GM12878 (cell line): ENCODE measurements at regions not wholly inside any gene's neighbourhood (a gene's known extent, or its start where the extent isn't known, plus 50 kb on each side); places are given as distances from the start of the nearest gene placed in this dataset.

Source experiments
- ATAC-seq: fragments of 200-7000 bp; cut with Tn5 transposase; 3 replicates; pipeline ENCODE4 v1.9.1; 2020; ENCODE audit warnings: mild to moderate bottlenecking, moderate library complexity
- BruUV-seq: library from RNA; stranded (reverse); fragments of 400-500 nt; replicated peaks from 2 replicates; lab custom pipeline; 2021; lab: Mats Ljungman, UMichigan
- CTCF ChIA-PET: fragments of 300-600 bp; sonication (Branson Sonifier 250); formaldehyde crosslinking; extraction: SDS; loops from one replicate; lab custom pipeline; 2021; ENCODE audit warnings: inconsistent platforms; lab: Yijun Ruan, JAX
- POLR2A ChIA-PET: fragments of 350-600 bp; formaldehyde crosslinking; extraction: SDS; loops from one replicate; lab custom pipeline; 2021; ENCODE audit warnings: inconsistent platforms; lab: Charles Lee
- RAD21 ChIA-PET: fragments of 300-600 bp; sonication (Branson Sonifier 250); formaldehyde crosslinking; loops from one replicate; lab custom pipeline; 2023; ENCODE audit warnings: antibody characterized with exemption; ENCODE audit not compliant: unreplicated experiment; lab: Charles Lee
- SMC1A ChIA-PET: fragments of 300-600 bp; sonication (Branson Sonifier 250); formaldehyde crosslinking; loops from one replicate; lab custom pipeline; 2023; ENCODE audit not compliant: unreplicated experiment, uncharacterized antibody; lab: Charles Lee
- DNase-seq: peaks from one replicate; pipeline ENCODE4 v3.0.0-alpha.2; 2011; ENCODE audit warnings: low read depth, low spot score
- FAIRE-seq: peaks from 3 replicates; lab custom pipeline; 2011; peaks lifted over from hg19 to GRCh38; lab: Jason Lieb, UNC
- H2AFZ ChIP-seq: 2 replicates; pipeline ENCODE4 v1.6.0; 2011; ENCODE audit warnings: low read depth, low read length, control low read depth; ENCODE audit not compliant: control insufficient read depth
- H3K27ac ChIP-seq: 2 replicates; pipeline ENCODE4 v1.5.1; 2011; ENCODE audit warnings: control low read depth; ENCODE audit not compliant: control insufficient read depth, insufficient read depth
- H3K27me3 ChIP-seq, 2 experiments: replicated peaks in 1 of 2; 2 replicates each; pipeline versions ENCODE4 v1.6.0 to v1.6.1; 2011; ENCODE audit warnings: low read length in 1 of 2; ENCODE audit not compliant: control insufficient read depth in 2 of 2, insufficient read depth in 2 of 2
- H3K36me3 ChIP-seq, 2 experiments: 2 replicates each; pipeline ENCODE4 v1.5.1; 2011; ENCODE audit warnings: low read length in 1 of 2; ENCODE audit not compliant: control insufficient read depth in 2 of 2, insufficient read depth in 2 of 2
- H3K4me1 ChIP-seq: 2 replicates; pipeline ENCODE4 v1.6.1; 2011; ENCODE audit warnings: mild to moderate bottlenecking, low read length, moderate library complexity, mixed read lengths; ENCODE audit not compliant: control insufficient read depth, insufficient read depth
- H3K4me2 ChIP-seq: 2 replicates; pipeline ENCODE4 v1.6.0; 2011; ENCODE audit warnings: control low read depth; ENCODE audit not compliant: control insufficient read depth, insufficient read depth
- H3K4me3 ChIP-seq: fragments of 200-600 bp; sonication (generic); 2 replicates; pipeline ENCODE4 v1.5.1; 2016
- H3K79me2 ChIP-seq: 2 replicates; pipeline ENCODE4 v1.6.0; 2011; ENCODE audit warnings: low read length; ENCODE audit not compliant: control insufficient read depth, insufficient read depth
- H3K9ac ChIP-seq: 2 replicates; pipeline ENCODE4 v1.8.0; 2011; ENCODE audit warnings: low read length, control low read depth, mixed read lengths; ENCODE audit not compliant: control insufficient read depth, insufficient read depth
- H3K9me3 ChIP-seq: replicated peaks from 3 replicates; pipeline ENCODE4 v1.5.1; 2011; ENCODE audit warnings: mild to moderate bottlenecking, low read length; ENCODE audit not compliant: control insufficient read depth, insufficient read depth
- H4K20me1 ChIP-seq: 2 replicates; pipeline ENCODE4 v1.6.0; 2011; ENCODE audit not compliant: control insufficient read depth, insufficient read depth
- ATF3 ChIP-seq: IDR thresholded peaks from 2 replicates; pipeline ENCODE4 v1.6.1; 2011; ENCODE audit warnings: low read depth, mild to moderate bottlenecking, low read length, moderate library complexity, borderline replicate concordance; ENCODE audit errors: extremely low read depth
- BCL3 ChIP-seq: IDR thresholded peaks from 2 replicates; pipeline ENCODE4 v1.6.1; 2011; ENCODE audit warnings: borderline replicate concordance, low read depth, mild to moderate bottlenecking, moderate library complexity, low read length; ENCODE audit not compliant: insufficient read depth, poor library complexity, severe bottlenecking
- CBX3 ChIP-seq: fragments of 200-600 bp; sonication (generic); IDR thresholded peaks from 2 replicates; pipeline ENCODE4 v1.6.1; 2016; ENCODE audit warnings: low read depth, borderline replicate concordance
- CEBPZ ChIP-seq: fragments of 150-350 bp; IDR thresholded peaks from 2 replicates; pipeline ENCODE4 v1.6.1; 2016; ENCODE audit warnings: low read depth, low read length
- LARP7 ChIP-seq: fragments of 450-650 bp; IDR thresholded peaks from 2 replicates; pipeline ENCODE4 v1.6.1; 2017; ENCODE audit warnings: mild to moderate bottlenecking
- MLLT1 ChIP-seq: fragments of 450-650 bp; IDR thresholded peaks from 2 replicates; pipeline ENCODE4 v1.6.1; 2016; ENCODE audit warnings: mild to moderate bottlenecking
- NFYA ChIP-seq: IDR thresholded peaks from 2 replicates; pipeline ENCODE4 v1.6.1; 2011; ENCODE audit warnings: low read depth, mild to moderate bottlenecking, low read length, improper control_type of control experiment, borderline replicate concordance
- PAX8 ChIP-seq: fragments of 450-650 bp; IDR thresholded peaks from 2 replicates; pipeline ENCODE4 v1.6.1; 2017; ENCODE audit warnings: mild to moderate bottlenecking, moderate library complexity
- PKNOX1 ChIP-seq: fragments of 450-650 bp; IDR thresholded peaks from 2 replicates; pipeline ENCODE4 v1.6.1; 2016; ENCODE audit warnings: mild to moderate bottlenecking
- RELA ChIP-seq: fragments of 450-650 bp; IDR thresholded peaks from 2 replicates; pipeline ENCODE4 v1.8.0; 2014; ENCODE audit warnings: borderline replicate concordance; ENCODE audit not compliant: partially characterized antibody
- SKIL ChIP-seq: fragments of 450-650 bp; IDR thresholded peaks from 2 replicates; pipeline ENCODE4 v1.6.1; 2017; ENCODE audit warnings: mild to moderate bottlenecking, low read depth, inconsistent platforms; ENCODE audit not compliant: poor library complexity, severe bottlenecking
- TARDBP ChIP-seq: IDR thresholded peaks from 2 replicates; pipeline ENCODE4 v1.6.1; 2016; ENCODE audit warnings: borderline replicate concordance
- YBX1 ChIP-seq: fragments of 450-650 bp; IDR thresholded peaks from 2 replicates; pipeline ENCODE4 v1.6.1; 2016; ENCODE audit warnings: antibody characterized with exemption
- ZNF207 ChIP-seq: fragments of 450-650 bp; IDR thresholded peaks from 2 replicates; pipeline ENCODE4 v1.6.1; 2014; ENCODE audit warnings: antibody characterized with exemption, mild to moderate bottlenecking, borderline replicate concordance
- ZNF384 ChIP-seq: IDR thresholded peaks from 2 replicates; pipeline ENCODE4 v1.6.1; 2012; ENCODE audit warnings: low read depth, mild to moderate bottlenecking, low read length, improper control_type of control experiment, borderline replicate concordance
- WGBS: methylation state at CpG from one replicate; pipeline ENCODE4 v1.1.6; 2016; ENCODE audit warnings: low lambda C conversion rate; ENCODE audit not compliant: insufficient replicate concordance, insufficient coverage; ENCODE audit errors: missing lambda C conversion rate; 5-methylcytosine and 5-hydroxymethylcytosine counted together
- in situ Hi-C: fragments of 300-500 bp; cut with MboI; formaldehyde crosslinking; loops from 9 replicates; pipeline ENCODE4 v1.14.3; 2018; ENCODE audit warnings: mixed read lengths
- intact Hi-C: fragments of 100-400 bp; cut with micrococcal nuclease; formaldehyde crosslinking; loops from one replicate; pipeline ENCODE4 v1.14.2; 2022; ENCODE audit not compliant: unreplicated experiment

- no peaks in the 10 kb centered on the region for H3K27me3 ChIP-seq
- no peak for ATAC-seq
- H3K4me2 ChIP-seq, result no peak overlapping the region
- H3K79me2 ChIP-seq, result no peaks in the 10 kb centered on the region
- H3K9me3 ChIP-seq, result no peaks in the 10 kb centered on the region
- FAIRE-seq, result no peak
- no peak overlapping the region for H3K9ac ChIP-seq
- ChIA-PET POLR2A (no interaction called here), RAD21 (no interaction called here), SMC1A (no interaction called here), CTCF (no interaction called here)
- intact Hi-C loops, result no loop called here
- 45% methylated on average over 2 of the region's 2 CpGs for WGBS
- in situ Hi-C loops, result no loop called here
- H3K4me3 ChIP-seq, result no peak overlapping the region
- H3K36me3 ChIP-seq, result no peaks in the 10 kb centered on the region
- no peak overlapping the region for H3K27ac ChIP-seq
- no peak for DNase-seq
- H2AFZ ChIP-seq, result no peak overlapping the region
- H4K20me1 ChIP-seq, result no peaks in the 10 kb centered on the region
- H3K4me1 ChIP-seq, result no peaks in the 10 kb centered on the region
- BruUV-seq, result no TSS peak
- TF ChIP-seq MLLT1 (no peak), PKNOX1 (no peak), NFYA (no peak), CBX3 (no peak), ZNF384 (no peak), TARDBP (no peak), PAX8 (no peak), YBX1 (no peak), ATF3 (no peak), BCL3 (no peak), LARP7 (no peak), ZNF207 (no peak), SKIL (no peak), RELA (no peak), CEBPZ (no peak)
Measured at GRCh38 chr5:120765189-120765588, 301.1 kb downstream of the PRR16 start.
